GF-D8 (cell line): ENCODE measurements at regions not wholly inside any gene's neighbourhood (a gene's known extent, or its start where the extent isn't known, plus 50 kb on each side); places are given as distances from the start of the nearest gene placed in this dataset.

Experiments used
- DNase-seq: peaks from one replicate; lab custom pipeline; 2025; lab: John Stamatoyannopoulos, UW

DNA sequence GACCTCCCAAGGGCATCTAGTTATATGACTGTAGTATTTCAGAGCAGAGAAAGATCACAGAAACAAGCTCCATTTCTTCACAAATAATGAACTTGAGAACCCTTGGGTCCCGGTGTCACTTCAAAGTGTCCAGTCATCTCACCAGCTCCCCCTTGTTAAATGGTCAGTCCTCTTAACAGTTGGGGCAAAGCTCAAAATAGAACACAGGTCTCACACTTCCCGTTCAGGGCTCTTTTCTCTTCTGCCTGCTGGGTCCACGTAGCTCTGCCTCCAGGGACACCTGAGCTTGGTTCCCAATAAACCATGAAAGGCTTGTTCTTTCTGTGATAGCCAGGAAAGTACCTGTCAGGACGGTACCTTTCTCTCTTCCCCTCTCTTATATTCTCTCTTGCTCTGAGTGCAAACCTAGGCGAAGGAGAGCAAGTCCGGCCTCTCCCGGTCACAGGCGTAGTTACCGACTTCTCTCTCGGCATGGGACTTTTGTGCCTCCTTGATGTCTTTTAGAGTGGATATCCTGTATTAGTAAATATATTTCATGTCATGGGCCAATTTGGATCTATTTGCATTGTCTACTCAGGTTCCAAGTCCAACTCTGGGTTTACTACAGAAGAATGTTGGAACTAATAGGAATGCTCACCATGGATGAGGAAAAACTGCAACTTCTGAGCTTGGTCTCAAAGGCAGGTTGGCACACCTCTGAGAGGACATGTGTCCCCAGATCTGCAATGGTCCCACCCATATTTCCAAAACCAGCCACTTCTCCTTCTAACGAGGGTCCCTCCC lies 118.8 kb upstream of the PARP11 start:
- DNase-seq, result no peak

DNA sequence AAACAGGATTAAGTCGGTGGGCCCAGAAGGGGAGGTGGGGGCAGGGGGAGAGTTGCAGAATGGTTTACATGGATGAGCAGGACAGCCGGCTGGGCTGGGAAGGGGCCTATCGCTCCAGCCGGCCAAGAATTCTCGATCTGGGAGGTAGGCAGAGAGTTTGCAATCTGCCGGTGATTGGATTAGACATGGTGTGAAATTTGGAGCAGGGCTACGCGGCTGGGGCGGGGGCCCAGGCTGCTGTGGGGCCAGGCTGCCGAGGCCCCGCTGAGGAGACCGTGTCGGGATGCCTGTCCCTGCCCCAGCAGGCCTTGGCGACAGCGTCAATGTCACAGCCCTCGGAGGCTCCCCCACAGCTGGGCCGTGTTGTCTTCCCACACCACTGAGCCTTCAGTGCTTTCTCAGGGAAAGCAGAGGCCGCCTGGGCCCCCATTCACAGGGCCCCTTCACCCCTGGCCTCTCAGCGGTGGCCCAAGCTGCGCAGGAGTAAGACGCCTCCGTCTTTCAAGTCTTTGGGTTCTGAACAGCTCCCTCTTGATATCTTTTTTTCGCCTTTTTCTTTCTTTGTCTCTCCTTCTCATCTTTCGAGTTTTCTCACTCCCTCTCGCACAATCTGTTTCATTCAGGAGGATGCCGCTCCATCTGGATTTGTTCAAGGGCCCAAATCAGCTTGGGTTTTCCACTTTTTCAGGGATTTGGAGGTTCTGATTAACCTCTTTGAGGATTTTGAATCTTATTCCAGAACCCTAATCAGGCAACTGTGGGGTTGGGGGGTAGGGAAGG lies 117.5 kb upstream of the PARP11 start:
- DNase-seq, result no peak

DNA sequence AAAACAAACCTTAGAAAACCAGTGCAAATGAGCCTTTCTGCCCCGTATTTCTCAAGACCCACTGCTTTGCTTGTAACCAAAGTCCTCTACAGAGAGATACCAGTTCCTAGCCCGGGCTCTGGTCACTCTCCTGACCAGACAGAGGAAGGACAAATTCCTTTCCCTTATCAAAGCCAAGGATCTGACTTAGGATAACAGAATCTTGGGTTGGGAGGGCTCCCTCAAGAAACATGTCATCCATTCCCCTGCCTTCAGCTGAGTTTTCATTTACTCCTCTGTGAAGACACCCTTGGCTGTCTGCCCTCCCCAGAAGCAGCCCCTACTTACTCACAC lies 116.0 kb upstream of the PARP11 start:
- DNase-seq, result no peak

DNA sequence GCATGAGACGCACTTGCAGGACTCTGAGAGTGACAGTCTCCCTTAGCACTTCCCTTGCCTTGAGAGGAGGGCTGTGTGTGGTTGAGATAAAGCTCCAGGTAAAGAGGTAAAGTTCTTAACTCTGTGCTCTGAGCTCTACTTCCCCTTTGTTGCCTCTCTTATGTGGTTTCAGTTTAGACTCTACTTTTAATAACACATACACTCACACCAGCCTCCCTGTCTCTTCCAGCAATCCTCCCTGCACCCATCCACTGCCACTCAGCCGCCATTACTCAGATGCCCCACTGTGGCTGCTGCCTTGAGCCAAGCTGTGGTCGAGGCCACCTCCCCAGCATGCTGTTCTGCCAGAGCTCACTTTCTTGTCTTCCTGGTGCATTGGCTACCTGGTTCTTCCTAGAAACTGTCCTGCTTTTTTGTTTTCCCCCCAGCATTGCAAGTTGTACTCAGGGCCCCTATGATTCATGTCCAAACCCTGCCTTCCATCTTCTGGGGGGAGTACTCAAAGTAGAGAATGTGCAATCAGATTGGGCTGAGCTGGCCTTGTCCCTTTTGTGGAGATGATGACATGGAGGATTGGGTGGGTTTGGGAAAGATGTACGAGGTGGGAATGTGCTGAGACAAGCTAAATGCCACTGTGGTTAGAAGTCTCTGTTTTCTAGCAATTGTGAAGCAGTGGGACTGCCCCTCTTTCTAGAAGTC lies 115.5 kb upstream of the PARP11 start:
- DNase-seq, result no peak

DNA sequence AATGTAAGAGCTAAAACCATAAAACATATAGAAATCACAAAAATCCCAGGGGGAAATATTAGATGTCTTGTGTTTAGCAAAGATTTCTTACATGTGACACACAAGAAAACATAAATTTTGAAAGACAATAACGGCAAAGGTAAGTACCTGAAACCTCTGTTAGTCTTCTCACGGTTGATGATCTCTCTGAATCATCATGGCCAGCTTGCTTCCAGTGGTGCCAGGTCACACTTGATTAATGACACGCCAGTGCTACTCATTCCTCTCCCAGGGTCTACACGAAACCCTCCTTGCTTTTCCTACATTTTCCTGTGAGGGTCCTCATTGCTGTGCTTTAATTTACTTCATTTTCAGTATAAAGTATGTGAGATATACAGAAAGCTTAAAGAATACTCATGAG lies 114.4 kb upstream of the PARP11 start:
- DNase-seq, result no peak

DNA sequence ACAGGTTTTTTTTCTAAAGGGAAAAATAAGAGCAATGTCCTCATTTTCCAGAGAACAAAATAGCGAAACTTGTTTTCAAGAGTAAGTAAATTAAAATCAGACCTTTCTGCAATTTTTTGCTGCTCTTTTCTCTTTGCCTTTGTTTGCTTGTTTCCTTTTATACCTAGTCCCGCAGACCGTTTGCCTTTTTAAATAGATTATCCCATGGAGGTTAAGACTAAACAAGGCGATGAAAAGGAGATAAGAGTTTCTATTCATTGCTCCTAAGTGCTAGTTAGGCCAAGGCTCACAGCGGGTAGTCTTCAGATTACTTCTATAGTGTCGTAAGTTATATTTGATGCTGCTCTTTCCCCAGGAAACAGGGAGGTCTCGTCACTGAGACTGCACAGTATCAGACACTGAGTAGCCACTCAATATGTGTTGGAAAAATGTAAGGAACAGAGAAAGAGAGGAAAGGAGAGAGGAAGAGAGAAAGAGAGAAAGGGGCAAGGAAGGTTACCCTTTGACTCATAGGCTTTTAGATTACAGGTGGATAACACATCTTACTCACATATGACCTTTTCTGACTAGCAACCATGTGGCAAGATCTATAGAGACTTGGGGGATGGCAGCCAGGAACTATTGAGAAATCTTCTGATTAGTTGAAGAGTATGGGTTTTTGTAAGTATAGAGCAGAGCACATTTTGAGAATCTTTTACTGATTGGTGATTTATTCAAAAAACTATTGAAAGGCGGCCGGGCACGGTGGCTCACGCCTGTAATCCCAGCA lies 107.5 kb upstream of the PARP11 start:
- no peak for DNase-seq

DNA sequence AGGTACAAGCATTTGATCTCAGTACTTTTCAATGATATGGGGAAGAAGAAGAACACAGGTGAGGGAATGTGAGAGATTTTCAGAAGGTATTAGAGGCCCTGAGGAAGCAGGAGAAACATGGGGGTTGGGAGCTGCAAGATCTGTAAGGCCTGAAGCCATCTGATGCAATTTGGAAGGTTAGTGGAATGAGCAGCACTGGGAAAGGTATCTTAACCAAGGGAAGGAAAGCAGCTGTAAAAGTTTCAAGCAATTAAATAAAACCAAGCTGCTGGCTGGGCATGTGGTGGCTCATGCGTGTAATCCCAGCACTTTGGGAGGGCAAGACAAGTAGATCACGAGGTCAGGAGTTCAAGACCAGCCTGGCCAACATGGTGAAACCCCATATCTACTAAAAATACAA lies 104.4 kb upstream of the PARP11 start:
- DNase-seq, result no peak

DNA sequence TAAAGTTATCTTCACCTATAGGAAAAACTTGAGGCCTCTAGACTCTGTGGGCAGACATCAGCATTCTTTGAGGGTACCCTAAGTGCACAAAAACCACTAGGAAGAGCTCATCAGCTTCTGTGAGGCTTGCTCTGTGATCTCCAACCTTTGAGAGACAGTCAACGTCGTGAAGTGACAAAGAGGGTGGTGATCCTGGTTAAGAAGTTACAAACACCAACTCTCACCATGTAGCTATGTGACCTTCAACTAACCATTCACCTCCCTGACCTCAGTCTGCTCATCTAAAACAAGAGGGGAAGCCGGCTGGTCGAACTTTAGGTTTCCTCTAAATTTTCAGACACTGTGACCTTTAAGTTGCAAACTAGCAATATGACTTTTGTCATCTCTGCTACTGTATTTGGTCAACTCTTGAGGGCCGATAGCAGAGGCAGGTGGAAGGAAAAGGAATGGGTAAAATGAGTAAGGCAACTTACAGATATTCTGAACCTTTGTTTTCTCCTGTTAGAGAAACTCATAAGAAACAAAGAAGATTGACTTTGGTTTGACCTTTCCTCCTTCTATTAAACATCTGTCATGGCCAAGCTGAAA lies 103.2 kb upstream of the PARP11 start:
- DNase-seq, result no peak

DNA sequence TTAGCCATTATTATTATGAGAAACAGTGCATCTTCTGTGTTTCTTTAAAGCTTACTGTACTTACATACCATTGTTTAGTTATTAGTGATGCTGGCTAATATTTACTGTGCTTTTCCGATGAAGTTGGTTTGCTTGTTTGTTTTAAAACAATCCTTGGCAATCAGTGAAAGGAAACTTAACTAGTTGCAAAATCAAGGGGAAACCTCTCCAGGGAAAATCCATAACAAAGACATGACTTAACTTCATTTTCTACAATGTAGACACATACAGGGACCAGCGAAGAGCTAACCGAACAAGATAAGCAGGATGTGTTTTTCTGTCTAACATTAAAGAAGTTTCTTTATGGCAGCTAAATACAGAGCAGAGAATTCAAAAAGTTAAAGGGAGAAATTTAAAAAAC lies 102.5 kb upstream of the PARP11 start:
- DNase-seq, result no peak

DNA sequence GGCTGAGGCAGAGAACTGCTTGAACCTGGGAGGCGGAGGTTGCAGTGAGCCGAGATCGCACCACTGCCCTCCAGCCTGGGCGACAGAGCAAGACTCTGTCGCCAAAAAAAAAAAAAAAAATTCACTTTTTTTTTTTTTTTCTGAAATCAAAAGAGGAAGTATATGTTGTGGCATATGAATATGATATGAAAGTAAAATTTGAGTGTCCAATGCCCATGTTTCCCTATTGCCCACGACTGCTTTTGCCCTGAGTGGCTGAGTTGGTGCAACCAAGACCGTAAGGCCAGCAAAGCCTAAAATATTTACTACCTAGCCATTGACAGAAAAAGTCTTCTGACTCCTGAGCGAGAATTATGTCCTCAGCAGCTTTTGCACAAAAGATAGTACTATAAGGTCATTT lies 101.7 kb upstream of the PARP11 start:
- DNase-seq, result no peak

DNA sequence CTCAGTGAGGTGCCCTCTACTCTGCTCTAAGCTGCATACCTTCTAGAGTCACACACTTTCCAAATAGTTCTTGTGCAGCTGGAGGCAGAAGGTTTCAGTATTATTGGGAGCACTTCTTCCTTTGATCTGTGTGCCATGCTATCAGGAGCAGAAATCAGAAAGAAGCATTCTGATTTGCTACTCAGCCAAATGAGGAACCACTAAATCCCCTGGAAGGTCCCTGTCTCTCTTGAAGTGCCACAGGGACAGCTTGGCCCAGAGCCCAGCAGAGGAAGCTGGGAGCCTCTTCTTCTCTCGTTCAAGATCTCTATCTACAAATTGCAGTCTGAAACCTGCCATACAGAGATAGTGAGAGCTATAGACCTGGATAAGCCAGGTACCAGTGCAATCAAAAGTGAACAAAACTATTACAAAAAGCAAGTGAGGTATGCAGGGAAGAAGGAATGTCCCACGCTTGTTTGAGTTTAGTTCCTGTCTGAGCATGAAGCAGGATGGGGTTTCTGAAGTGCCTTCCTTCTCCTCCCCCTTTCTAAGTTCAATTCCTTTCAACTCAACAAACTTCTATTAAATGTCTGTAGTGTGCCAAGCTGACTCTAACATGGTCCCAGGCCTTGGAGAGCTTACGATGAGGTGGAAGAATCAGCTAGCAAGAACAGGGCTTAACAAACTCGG lies 100.9 kb upstream of the PARP11 start:
- no peak for DNase-seq

DNA sequence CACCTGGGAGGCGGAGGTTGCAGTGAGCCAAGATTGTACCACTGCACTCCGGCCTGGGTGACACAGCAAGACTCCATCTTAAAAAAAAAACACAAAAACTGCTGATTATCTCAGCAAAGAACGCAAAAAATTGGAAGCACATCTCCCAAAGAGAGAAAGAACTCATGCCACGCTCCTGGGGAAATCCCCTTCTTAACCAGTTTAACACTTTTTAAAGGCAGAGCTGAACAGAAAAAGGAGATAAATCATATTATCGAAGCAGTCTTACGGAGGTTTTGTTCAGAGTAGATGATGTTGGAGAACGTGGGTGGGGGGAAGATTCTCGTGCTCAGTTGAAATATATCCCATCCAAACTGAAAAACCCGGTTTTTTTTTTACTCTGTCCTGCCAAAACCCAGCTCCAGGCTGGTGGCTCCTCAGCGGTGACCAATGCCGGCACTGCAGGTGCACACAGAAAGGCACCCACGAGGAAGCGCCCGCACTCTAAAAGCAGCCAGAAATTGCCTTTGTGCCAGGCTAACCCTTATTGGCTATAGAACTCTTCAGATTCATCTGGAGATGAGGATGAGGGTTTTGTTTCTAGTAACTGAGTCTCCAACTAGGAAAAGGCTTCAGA lies 100.2 kb upstream of the PARP11 start:
- DNase-seq, result no peak

DNA sequence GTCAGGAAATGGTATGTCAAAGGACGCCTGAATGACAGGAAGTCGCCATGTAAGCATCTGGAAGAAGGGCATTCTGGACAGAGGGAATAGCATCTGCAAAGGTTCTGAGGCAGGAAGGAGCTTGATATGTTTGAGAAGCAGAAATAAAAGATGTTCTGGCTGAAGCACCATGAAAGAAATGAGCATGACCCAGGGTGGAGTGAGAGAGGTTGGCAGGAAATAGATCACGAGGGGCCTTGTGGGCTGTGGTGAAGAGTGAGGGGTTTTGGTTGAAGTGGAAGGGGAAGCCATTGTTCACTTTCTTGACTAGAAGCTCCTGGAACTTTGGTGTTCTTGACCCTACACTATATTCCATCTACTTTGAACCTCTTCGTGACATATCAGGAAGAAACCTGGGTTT lies 99.4 kb upstream of the PARP11 start:
- no peak for DNase-seq

DNA sequence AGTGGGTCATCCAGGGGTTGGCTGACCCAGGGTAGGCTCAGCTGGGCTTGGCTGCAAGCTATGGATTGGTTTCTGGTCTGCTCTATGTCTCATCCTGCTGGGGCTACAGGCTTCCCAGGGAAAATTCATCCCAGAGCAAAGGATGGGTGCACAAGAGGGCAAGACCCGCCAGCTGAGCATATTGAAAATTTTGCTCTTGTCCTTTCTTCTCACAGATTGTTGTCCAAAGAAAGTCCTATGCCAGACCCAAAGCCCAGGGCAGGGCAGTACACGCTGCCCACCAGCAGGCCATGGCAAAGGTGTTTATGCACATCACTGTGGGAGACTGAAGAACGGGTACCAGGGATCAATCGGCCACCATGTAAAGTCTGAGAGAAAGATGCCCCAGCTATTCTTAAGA lies 95.3 kb upstream of the PARP11 start:
- no peak for DNase-seq

DNA sequence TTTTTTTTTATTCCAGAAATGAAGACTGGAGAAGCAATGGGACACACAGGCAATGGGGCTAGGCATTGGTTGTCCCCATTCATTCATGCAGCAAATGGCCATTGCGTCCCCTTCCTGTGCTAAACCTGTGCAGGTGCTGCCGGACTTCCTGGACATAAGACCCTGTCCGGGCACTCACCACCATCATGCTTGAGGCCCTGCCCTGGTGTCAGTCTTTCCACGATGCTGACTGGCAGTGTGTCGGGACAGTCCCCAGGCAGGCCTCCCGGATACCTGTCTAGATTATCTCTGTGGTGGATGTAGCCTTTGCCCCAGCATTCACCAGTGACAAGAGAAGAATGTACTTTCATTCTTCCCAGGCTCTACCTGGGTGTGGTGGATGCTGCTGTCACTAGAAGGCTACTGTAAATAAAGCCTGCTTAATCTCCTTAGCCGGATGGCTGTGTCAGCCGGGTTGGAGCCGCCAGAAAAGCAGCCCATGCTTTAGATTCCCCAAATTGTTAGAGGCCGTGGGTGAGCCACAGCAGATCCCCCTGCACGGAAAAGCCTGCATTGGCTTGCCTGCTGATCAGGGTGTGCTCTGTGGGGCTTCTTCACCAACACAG lies 94.5 kb upstream of the PARP11 start:
- no peak for DNase-seq

DNA sequence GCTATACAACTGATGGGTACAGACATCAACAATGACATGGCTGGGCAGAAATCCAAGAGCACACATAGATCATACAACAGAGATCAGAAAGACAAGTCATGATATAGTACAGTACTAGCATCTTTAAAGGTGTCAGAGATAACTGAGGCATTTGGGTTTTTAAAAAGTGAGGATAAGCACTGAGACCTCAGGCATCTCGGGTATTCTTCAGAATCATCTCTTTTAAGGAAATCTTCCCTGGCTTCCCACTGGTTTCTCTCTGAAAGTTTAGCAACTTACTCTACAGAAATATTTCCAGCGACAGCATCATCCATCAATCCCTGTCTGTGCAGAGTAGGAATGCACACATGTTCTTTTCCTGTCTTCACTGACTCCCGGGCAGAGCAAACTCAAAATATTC lies 93.2 kb upstream of the PARP11 start:
- no peak for DNase-seq

DNA sequence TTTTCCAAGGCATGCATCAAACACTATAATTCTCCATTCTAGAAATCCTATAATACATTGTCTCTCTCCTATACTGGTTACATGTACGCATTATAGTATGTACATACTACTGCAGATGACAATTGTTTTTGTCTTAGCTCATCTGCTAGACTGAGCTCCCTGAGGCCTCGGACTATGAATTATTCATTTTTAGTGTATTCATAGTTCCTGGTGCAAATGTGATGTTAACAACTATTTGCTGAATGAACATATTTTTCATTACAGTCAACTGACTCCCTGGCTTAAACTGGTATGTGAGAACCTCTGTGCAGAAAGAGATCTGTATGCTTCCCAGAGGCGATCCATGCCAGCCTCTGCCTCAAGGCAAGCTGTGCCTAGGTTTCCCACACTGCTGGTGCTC lies 91.8 kb upstream of the PARP11 start:
- no peak for DNase-seq

DNA sequence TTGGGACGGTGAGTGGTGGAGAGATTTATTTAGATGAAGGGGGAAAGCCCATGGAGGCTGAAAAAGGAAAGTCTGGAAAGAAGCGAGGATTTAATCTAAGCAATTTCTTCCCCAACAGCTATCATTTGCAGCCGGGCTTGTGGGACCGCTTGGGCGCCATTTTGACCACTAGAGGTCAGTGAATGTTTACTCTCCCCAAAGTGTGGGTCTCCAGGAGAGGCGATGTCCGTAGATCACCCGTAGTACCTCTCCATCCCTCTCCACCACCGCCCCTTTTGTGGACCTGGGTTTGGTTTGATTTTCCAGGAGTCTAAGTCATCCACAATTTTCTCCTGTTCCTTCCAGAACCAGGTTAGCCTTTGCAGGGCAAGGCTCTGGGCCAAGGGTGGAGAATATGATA lies 91.2 kb upstream of the PARP11 start:
- no peak for DNase-seq

DNA sequence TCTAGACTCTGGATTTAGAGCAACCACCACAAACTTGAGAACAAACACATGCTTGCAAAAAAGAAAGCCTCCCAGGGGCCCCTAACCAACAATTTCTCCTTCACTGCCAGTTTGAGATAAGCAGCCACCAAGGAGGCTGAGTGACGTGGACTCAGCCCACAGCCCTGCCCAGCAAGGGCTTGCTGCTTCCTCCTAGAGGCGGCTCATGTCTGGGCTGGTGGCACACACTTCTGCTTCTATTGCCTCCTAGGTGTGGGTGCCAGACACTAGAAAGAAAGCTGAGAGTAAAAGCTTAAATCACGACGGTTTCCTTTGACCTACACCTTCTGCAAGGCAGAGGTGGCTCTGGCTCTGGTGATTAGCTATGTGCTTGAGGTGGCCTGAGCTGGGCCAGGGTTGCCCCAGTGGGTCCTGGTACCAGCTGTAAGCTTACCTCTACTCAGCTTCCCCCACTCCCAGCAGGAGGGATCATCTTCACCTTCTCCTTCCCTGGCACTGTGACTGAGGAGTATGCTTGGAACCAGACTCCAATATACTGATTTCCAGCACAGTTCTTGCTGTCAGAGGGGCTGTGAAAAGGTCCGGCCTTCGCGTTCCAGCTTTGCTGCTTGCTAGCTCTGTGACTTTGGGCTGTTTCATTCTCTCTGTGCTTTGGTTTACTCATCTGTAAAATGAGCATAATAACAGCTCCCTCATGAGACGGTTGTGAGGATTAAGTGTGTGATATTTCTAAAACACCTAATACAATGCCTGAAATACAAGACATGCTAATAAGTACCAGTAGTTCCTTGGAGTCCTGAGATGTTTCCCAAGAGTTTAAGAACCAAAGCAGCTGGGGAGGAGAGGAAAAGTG lies 89.7 kb upstream of the PARP11 start:
- peak; percentile 27 for DNase-seq

DNA sequence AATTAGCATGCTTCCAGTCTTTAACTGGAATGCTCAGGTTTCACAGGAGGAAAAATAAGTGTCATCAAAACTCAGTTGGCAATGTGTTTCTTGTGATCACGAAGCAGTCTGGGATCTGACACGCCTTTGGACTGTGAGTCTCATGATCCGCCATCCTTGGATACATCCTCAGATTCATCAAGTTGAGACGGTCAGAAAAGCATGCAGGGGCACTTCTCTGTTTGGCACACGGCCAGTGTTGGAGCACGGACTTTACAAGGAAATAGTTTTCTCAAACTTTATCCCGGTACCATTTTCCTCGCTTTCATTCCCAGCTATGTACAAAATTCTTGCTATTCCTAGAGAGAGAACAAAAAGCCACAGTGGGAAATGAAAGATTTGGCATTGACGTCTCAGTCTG lies 88.4 kb upstream of the PARP11 start:
- no peak for DNase-seq
